Ovary (tissue), 7 donors: ENCODE measurements at regions not wholly inside any gene's neighbourhood (a gene's known extent, or its start where the extent isn't known, plus 50 kb on each side); places are given as distances from the start of the nearest gene placed in this dataset.

Source experiments
- DNase-seq, 5 donors: peaks; one replicate each; pipeline ENCODE4 v3.0.0-alpha.2; 2019 to 2020
- H3K27ac ChIP-seq, 2 donors: fragments of 200-600 bp; one replicate each; pipeline versions ENCODE4 v1.5.1 to v1.8.0; 2019 to 2022
- H3K27me3 ChIP-seq: fragments of 200-600 bp; one replicate; pipeline ENCODE4 v1.8.0; 2022
- H3K36me3 ChIP-seq: fragments of 200-600 bp; sonication (generic); one replicate; pipeline ENCODE4 v1.5.1; 2019
- H3K4me1 ChIP-seq: one replicate; pipeline ENCODE4 v1.8.1; 2013; ENCODE audit warnings: mild to moderate bottlenecking, moderate library complexity; ENCODE audit not compliant: insufficient read depth
- H3K4me3 ChIP-seq: fragments of 200-600 bp; sonication (generic); one replicate; pipeline ENCODE4 v1.5.1; 2017
- H3K9me3 ChIP-seq, 2 donors: fragments of 200-600 bp in 1 of 2; sonication (generic) in 1 of 2; one replicate each; pipeline versions ENCODE4 v1.5.1 to v1.8.1; 2013 to 2019; ENCODE audit warnings: mild to moderate bottlenecking in 1 of 2, moderate library complexity in 1 of 2
- CTCF ChIP-seq, 3 donors: fragments of 450-650 bp in 2 of 3; fragments of 200-600 bp in 1 of 3; IDR thresholded peaks; one replicate each; pipeline versions ENCODE4 v1.5.1 to v1.8.0; 2016 to 2022; ENCODE audit warnings: antibody characterized with exemption in 3 of 3, mild to moderate bottlenecking in 1 of 3
- EP300 ChIP-seq: sonication (generic); formaldehyde crosslinking; IDR thresholded peaks from one replicate; pipeline ENCODE4 v1.6.1; 2017; ENCODE audit warnings: antibody characterized with exemption
- POLR2A ChIP-seq: fragments of 450-650 bp; IDR thresholded peaks from one replicate; pipeline ENCODE4 v1.6.1; 2017; ENCODE audit warnings: antibody characterized with exemption, mild to moderate bottlenecking, moderate library complexity
- WGBS, 3 donors: extraction: QIAGEN DNeasy Blood & Tissue Kit in 1 of 3; methylation state at CpG; one replicate each; pipeline versions ENCODE4 v1.1.5 to v1.1.7; 2013 to 2017; 5-methylcytosine and 5-hydroxymethylcytosine counted together
- intact Hi-C, 4 donors: fragments of 100-400 bp; cut with DNase I; formaldehyde crosslinking; loops; one replicate each; pipeline versions ENCODE4 v1.11.0 to v1.15.1; 2022 to 2023
- donor health status: DM: no; HTN: no; CAD: no; lungs with moderate emphysema.
- donor health status: DM: no; HTN: no; CAD: no.
- donor health status: Bipolar disorder and iron deficiency.
- donor health status: DM: no; HTN: no; CAD: no.
- donor health status: DM: yes; HTN: yes; CAD: no.

GRCh38 chr10:123537188-123537961 is 128.8 kb upstream of the GPR26 start:
- Histone ChIP-seq H3K4me1 (no peaks in the 10 kb centered on the region), H3K27me3 (no peaks in the 10 kb centered on the region), H3K27ac (no peak overlapping the region), H3K4me3 (no peak overlapping the region), H3K9me3 (no peaks in the 10 kb centered on the region), H3K36me3 (no peaks in the 10 kb centered on the region)
- TF ChIP-seq EP300 (no peak), POLR2A (no peak), CTCF (IDR thresholded peaks at IDR 0.05) (no peak)
- intact Hi-C loops, result no loop called here
- WGBS, 3 donors, result 65 to 73% (median 71%) methylated on average over 6 of the region's 6 CpGs
- no peak for DNase-seq

- H3K36me3 ChIP-seq, result no peaks in the 10 kb centered on the region
- TF ChIP-seq EP300, result no peak
- no peak for TF ChIP-seq POLR2A
- no peak for TF ChIP-seq CTCF (IDR thresholded peaks at IDR 0.05)
- intact Hi-C loops, result no loop called here
- no peaks in the 10 kb centered on the region for H3K27me3 ChIP-seq
- H3K4me1 ChIP-seq, result no peaks in the 10 kb centered on the region
- H3K4me3 ChIP-seq, result no peak overlapping the region
- no peak for DNase-seq
- no peak overlapping the region for H3K27ac ChIP-seq
- H3K9me3 ChIP-seq, result no peaks in the 10 kb centered on the region
- 46 to 49% (median 46%) methylated on average over 12 of the region's 12 CpGs for WGBS, 3 donors
Measured at GRCh38 chr10:123538401-123539320, 127.5 kb upstream of the GPR26 start.

- WGBS, 3 donors, result 55 to 80% (median 73%) methylated on average over 3 of the region's 3 CpGs
- Histone ChIP-seq H3K4me3 (no peak overlapping the region), H3K9me3 (no peaks in the 10 kb centered on the region), H3K36me3 (no peaks in the 10 kb centered on the region), H3K27me3 (no peaks in the 10 kb centered on the region), H3K27ac (no peak overlapping the region), H3K4me1 (no peaks in the 10 kb centered on the region)
- no peak for DNase-seq
- intact Hi-C loops, result no loop called here
- TF ChIP-seq CTCF (IDR thresholded peaks at IDR 0.05), result no peak
- no peak for TF ChIP-seq POLR2A
- no peak for TF ChIP-seq EP300
Measured at GRCh38 chr10:123544986-123545385, 121.2 kb upstream of the GPR26 start.

GRCh38 chr10:123548770-123549169 is 117.4 kb upstream of the GPR26 start:
- Histone ChIP-seq H3K27me3 (no peaks in the 10 kb centered on the region), H3K4me3 (no peak overlapping the region), H3K9me3 (no peaks in the 10 kb centered on the region), H3K27ac (no peak overlapping the region), H3K36me3 (no peaks in the 10 kb centered on the region), H3K4me1 (no peaks in the 10 kb centered on the region)
- intact Hi-C loops, result no loop called here
- TF ChIP-seq EP300, result no peak
- no peak for TF ChIP-seq POLR2A
- no peak for TF ChIP-seq CTCF (IDR thresholded peaks at IDR 0.05)
- DNase-seq, result no peak
- 71 to 95% (median 90%) methylated on average over 1 to 2 of the region's 2 CpGs for WGBS, 3 donors
